ENCODE measurements at regions not wholly inside any gene's neighbourhood (a gene's known extent, or its start where the extent isn't known, plus 50 kb on each side); places are given as distances from the start of the nearest gene placed in this dataset.
"Not testable (repeated sequence)": the region's sequence is repeated elsewhere in the genome, so short reads cannot be mapped to it uniquely, and the experiment has no call there.

- Histone ChIP-seq H3K36me3 (ENCODE audit: insufficient read depth, low read length) (no peaks in the 10 kb centered on the region), H3K9me3 (ENCODE audit: low read length) (no peaks in the 10 kb centered on the region), H3K4me1 (ENCODE audit: insufficient read depth, low read length) (no peaks in the 10 kb centered on the region), H3K27ac (ENCODE audit: low read depth, low read length) (no peak overlapping the region), H3K27me3 (ENCODE audit: control insufficient read depth in 1 of 2, insufficient read depth in 2 of 2, low read length in 2 of 2) (no peaks in the 10 kb centered on the region), H3K9ac (ENCODE audit: low read length) (no peak overlapping the region), H3K4me3 (ENCODE audit: low read depth in 1 of 2, low read length in 2 of 2) (no peak overlapping the region)
Measured at GRCh38 chr2:195569255-195569654, 87.8 kb upstream of the SLC39A10 start.

GRCh38 chr2:195564625-195565135 lies 92.3 kb upstream of the SLC39A10 start:
- not testable (repeated sequence) for H3K36me3 ChIP-seq (ENCODE audit: insufficient read depth, low read length); H3K27ac ChIP-seq (ENCODE audit: low read depth, low read length); H3K4me3 ChIP-seq (ENCODE audit: low read depth in 1 of 2, low read length in 2 of 2); H3K9ac ChIP-seq (ENCODE audit: low read length); H3K9me3 ChIP-seq (ENCODE audit: low read length); H3K4me1 ChIP-seq (ENCODE audit: insufficient read depth, low read length); H3K27me3 ChIP-seq (ENCODE audit: control insufficient read depth in 1 of 2, insufficient read depth in 2 of 2, low read length in 2 of 2)

DNA sequence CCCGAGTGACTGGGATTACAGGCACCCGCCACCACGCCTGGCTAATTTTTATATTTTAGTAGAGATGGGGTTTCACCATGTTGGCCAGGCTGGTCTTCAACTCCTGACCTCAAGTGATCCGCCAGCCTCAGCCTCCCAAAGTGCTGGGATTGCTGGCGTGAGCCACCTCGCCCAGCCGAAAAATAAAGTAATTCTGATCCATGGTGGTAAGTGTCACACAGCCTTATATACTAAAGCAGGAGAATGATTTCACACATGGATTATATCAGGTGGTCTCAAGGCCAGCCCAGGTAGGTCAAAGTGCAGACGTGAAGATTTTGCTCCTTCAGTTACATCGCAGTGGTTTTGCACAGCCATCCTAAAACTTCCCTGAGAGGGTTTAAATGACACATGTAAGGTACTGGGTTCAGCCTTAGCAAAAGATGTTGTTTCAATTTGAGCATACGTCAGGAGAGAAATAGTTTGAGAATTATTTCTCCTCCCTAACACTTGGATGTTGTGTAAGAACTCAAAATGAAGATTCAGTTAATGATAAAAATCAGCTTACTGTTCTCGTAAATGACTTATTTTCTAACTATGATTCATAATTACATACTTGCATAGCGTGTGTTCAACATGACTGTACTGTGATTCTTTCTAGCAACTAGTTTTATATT lies 93.0 kb upstream of the SLC39A10 start:
- no peak overlapping the region for H3K27ac ChIP-seq (ENCODE audit: low read depth, low read length)
- no peaks in the 10 kb centered on the region for H3K27me3 ChIP-seq (ENCODE audit: control insufficient read depth in 1 of 2, insufficient read depth in 2 of 2, low read length in 2 of 2)
- no peaks in the 10 kb centered on the region for H3K9me3 ChIP-seq (ENCODE audit: low read length)
- H3K4me1 ChIP-seq (ENCODE audit: insufficient read depth, low read length): no peaks in the 10 kb centered on the region
- H3K4me3 ChIP-seq (ENCODE audit: low read depth in 1 of 2, low read length in 2 of 2): no peak overlapping the region
- H3K9ac ChIP-seq (ENCODE audit: low read length): no peak overlapping the region
- no peaks in the 10 kb centered on the region for H3K36me3 ChIP-seq (ENCODE audit: insufficient read depth, low read length)

DNA sequence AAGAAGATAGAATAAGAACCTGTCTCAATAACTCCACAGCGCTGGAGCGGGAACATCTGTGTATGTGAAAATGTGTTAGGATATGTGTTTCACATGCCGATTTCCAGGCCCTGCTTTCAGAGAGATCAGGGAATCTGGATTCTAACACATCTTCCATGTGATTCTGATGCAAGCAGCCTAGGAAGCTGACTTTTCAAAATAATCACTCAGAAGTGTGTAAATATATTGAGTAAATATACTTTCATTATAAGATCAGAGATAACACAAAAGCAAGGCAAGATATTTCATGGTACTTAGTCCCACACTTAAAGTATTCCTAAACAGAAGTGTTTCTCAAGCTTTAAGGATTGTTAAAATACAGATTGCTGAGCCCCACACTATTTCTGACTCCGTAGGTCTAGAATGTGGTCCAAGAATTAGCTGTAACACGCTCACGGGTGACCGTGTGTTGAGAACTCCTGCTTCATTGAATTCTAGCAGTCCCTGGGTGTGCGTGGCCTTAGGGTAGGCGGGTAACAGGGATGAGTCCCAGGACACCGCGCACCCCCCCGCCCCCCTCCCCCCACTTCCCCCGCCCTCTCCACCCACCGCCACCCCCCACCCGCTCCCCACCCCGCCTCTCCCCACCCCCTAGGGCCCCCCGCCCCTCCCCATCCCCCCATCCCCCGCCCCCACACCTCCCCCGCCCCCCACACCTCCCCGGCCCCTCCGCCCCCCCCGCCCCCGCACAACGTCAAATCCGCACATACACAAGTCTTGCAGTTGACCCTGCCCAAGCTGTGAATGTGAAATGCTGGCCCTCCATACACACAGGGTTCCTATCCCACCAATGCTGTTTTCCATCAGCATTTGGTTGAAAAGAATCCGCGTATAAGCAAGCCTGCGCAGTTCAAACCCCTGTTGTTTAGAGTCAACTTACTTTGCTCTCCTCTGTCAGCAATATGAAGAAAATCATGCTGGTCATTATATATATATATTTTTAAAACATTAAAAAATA lies 94.2 kb upstream of the SLC39A10 start:
- Histone ChIP-seq H3K4me1 (ENCODE audit: insufficient read depth, low read length) (no peaks in the 10 kb centered on the region), H3K9me3 (ENCODE audit: low read length) (no peaks in the 10 kb centered on the region), H3K36me3 (ENCODE audit: insufficient read depth, low read length) (no peaks in the 10 kb centered on the region), H3K4me3 (ENCODE audit: low read depth in 1 of 2, low read length in 2 of 2) (no peak overlapping the region), H3K9ac (ENCODE audit: low read length) (no peak overlapping the region), H3K27ac (ENCODE audit: low read depth, low read length) (no peak overlapping the region), H3K27me3 (ENCODE audit: control insufficient read depth in 1 of 2, insufficient read depth in 2 of 2, low read length in 2 of 2) (no peaks in the 10 kb centered on the region)

- H3K4me1 ChIP-seq (ENCODE audit: insufficient read depth, low read length): no peaks in the 10 kb centered on the region
- no peak overlapping the region for H3K4me3 ChIP-seq (ENCODE audit: low read depth in 1 of 2, low read length in 2 of 2)
- H3K36me3 ChIP-seq (ENCODE audit: insufficient read depth, low read length): no peaks in the 10 kb centered on the region
- no peak overlapping the region for H3K27ac ChIP-seq (ENCODE audit: low read depth, low read length)
- H3K9me3 ChIP-seq (ENCODE audit: low read length): no peaks in the 10 kb centered on the region
- no peaks in the 10 kb centered on the region for H3K27me3 ChIP-seq (ENCODE audit: control insufficient read depth in 1 of 2, insufficient read depth in 2 of 2, low read length in 2 of 2)
- no peak overlapping the region for H3K9ac ChIP-seq (ENCODE audit: low read length)
Measured at GRCh38 chr2:195561116-195561921, 95.7 kb upstream of the SLC39A10 start.

- no peak overlapping the region for H3K9ac ChIP-seq (ENCODE audit: low read length)
- no peaks in the 10 kb centered on the region for H3K27me3 ChIP-seq (ENCODE audit: control insufficient read depth in 1 of 2, insufficient read depth in 2 of 2, low read length in 2 of 2)
- no peaks in the 10 kb centered on the region for H3K4me1 ChIP-seq (ENCODE audit: insufficient read depth, low read length)
- H3K36me3 ChIP-seq (ENCODE audit: insufficient read depth, low read length): no peaks in the 10 kb centered on the region
- no peak overlapping the region for H3K4me3 ChIP-seq (ENCODE audit: low read depth in 1 of 2, low read length in 2 of 2)
- no peak overlapping the region for H3K27ac ChIP-seq (ENCODE audit: low read depth, low read length)
- no peaks in the 10 kb centered on the region for H3K9me3 ChIP-seq (ENCODE audit: low read length)
Measured at GRCh38 chr2:195560209-195560895, 96.7 kb upstream of the SLC39A10 start.

- Histone ChIP-seq H3K27ac (ENCODE audit: low read depth, low read length) (no peak overlapping the region), H3K36me3 (ENCODE audit: insufficient read depth, low read length) (no peaks in the 10 kb centered on the region), H3K4me1 (ENCODE audit: insufficient read depth, low read length) (no peaks in the 10 kb centered on the region), H3K27me3 (ENCODE audit: control insufficient read depth in 1 of 2, insufficient read depth in 2 of 2, low read length in 2 of 2) (no peaks in the 10 kb centered on the region), H3K9ac (ENCODE audit: low read length) (no peak overlapping the region), H3K4me3 (ENCODE audit: low read depth in 1 of 2, low read length in 2 of 2) (no peak overlapping the region), H3K9me3 (ENCODE audit: low read length) (no peaks in the 10 kb centered on the region)
Measured at GRCh38 chr2:195559431-195559914, 97.6 kb upstream of the SLC39A10 start.

DNA sequence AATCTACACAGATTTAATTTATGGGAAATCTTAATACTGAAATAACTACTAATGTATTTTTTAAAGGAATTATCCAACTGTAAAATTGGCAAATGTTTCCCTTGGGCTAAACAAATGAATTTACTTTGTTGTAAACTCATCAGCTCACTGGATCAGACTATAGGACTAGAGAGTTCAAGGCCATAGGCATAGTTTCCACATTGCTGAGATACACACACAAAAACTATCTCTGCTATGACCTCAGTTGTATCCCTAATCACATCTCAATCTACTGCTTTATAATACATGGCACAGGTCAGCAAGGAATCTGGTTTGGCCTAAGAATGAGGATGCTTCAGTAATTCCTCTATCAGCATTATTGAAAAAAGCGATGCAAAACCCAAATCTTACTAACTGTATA lies 101.1 kb upstream of the SLC39A10 start:
- Histone ChIP-seq H3K9ac (ENCODE audit: low read length) (no peak overlapping the region), H3K27ac (ENCODE audit: low read depth, low read length) (no peak overlapping the region), H3K4me1 (ENCODE audit: insufficient read depth, low read length) (no peaks in the 10 kb centered on the region), H3K9me3 (ENCODE audit: low read length) (no peaks in the 10 kb centered on the region), H3K36me3 (ENCODE audit: insufficient read depth, low read length) (no peaks in the 10 kb centered on the region), H3K27me3 (ENCODE audit: control insufficient read depth in 1 of 2, insufficient read depth in 2 of 2, low read length in 2 of 2) (no peaks in the 10 kb centered on the region), H3K4me3 (ENCODE audit: low read depth in 1 of 2, low read length in 2 of 2) (no peak overlapping the region)

GRCh38 chr2:195552581-195552980 lies 104.4 kb upstream of the SLC39A10 start:
- Histone ChIP-seq H3K27me3 (ENCODE audit: control insufficient read depth in 1 of 2, insufficient read depth in 2 of 2, low read length in 2 of 2) (no peaks in the 10 kb centered on the region), H3K9ac (ENCODE audit: low read length) (no peak overlapping the region), H3K27ac (ENCODE audit: low read depth, low read length) (no peak overlapping the region), H3K9me3 (ENCODE audit: low read length) (no peaks in the 10 kb centered on the region), H3K4me3 (ENCODE audit: low read depth in 1 of 2, low read length in 2 of 2) (no peak overlapping the region), H3K36me3 (ENCODE audit: insufficient read depth, low read length) (no peaks in the 10 kb centered on the region), H3K4me1 (ENCODE audit: insufficient read depth, low read length) (no peaks in the 10 kb centered on the region)

DNA sequence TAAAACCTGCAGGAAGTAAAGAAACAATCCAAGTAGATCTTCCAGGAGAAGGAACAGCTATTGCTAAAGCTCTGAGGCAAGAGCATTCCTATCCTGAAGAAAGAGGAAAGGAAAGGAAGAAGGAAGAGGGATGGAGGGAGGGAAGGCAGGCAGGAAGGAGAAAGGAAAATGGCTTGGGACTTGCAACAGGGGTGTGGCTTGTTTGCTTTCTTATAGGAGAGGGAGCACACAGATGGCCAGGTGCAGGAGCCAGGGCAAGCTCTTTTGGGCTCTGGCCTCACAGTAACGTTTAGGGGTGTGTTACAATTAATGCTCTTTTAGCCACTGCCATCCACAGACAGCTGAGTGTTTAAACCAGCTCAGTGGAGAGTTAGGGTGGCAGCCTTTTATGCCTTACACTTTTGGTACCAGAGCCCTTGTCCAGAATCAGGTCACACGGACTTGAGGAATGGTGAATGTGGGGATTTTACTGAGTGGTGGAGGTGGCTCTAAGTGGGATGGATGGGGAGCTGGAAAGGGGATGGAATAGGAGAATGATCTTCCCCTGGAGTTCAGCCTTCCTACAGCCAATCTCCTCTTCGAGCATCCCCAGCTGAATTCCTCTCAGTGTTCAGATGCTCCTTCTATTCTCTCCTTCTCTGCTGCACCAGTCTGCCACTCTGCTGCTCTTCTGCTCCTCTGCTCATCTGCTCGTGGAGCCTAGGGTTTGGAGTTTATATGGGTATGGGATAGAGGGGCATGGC lies 108.7 kb upstream of the SLC39A10 start:
- no peak overlapping the region for H3K27ac ChIP-seq (ENCODE audit: low read depth, low read length)
- no peaks in the 10 kb centered on the region for H3K9me3 ChIP-seq (ENCODE audit: low read length)
- no peaks in the 10 kb centered on the region for H3K27me3 ChIP-seq (ENCODE audit: control insufficient read depth in 1 of 2, insufficient read depth in 2 of 2, low read length in 2 of 2)
- H3K4me1 ChIP-seq (ENCODE audit: insufficient read depth, low read length): no peaks in the 10 kb centered on the region
- H3K9ac ChIP-seq (ENCODE audit: low read length): no peak overlapping the region
- no peak overlapping the region for H3K4me3 ChIP-seq (ENCODE audit: low read depth in 1 of 2, low read length in 2 of 2)
- no peaks in the 10 kb centered on the region for H3K36me3 ChIP-seq (ENCODE audit: insufficient read depth, low read length)

Measured in muscle layer of colon (tissue), 2 donors.